Tibial nerve (tissue), 4 donors: ENCODE measurements at regions not wholly inside any gene's neighbourhood (a gene's known extent, or its start where the extent isn't known, plus 50 kb on each side); places are given as distances from the start of the nearest gene placed in this dataset.

Source experiments
- CTCF ChIP-seq, 5 experiments: fragments of 200-600 bp in 3 of 5; fragments of 450-650 bp in 2 of 5; sonication (generic) in 3 of 5; IDR thresholded peaks; one replicate each; pipeline ENCODE4 v1.5.1; 2016 to 2019; ENCODE audit warnings: antibody characterized with exemption in 5 of 5, mild to moderate bottlenecking in 3 of 5, moderate library complexity in 2 of 5
- EP300 ChIP-seq, 2 donors: sonication (generic); formaldehyde crosslinking; IDR thresholded peaks; one replicate each; pipeline ENCODE4 v1.6.1; 2017; ENCODE audit warnings: antibody characterized with exemption in 2 of 2, mild to moderate bottlenecking in 1 of 2
- POLR2A ChIP-seq, 2 donors: fragments of 450-650 bp; IDR thresholded peaks; one replicate each; pipeline ENCODE4 v1.6.1; 2017; ENCODE audit warnings: antibody characterized with exemption in 2 of 2, mild to moderate bottlenecking in 2 of 2, moderate library complexity in 2 of 2

- no peak for TF ChIP-seq POLR2A (IDR thresholded peaks at IDR 0.05)
- TF ChIP-seq CTCF (IDR thresholded peaks at IDR 0.05) = no peak
- TF ChIP-seq EP300 (IDR thresholded peaks at IDR 0.05) = no peak
Measured at GRCh38 chr7:57361406-57361805, 88.6 kb upstream of the ZNF716 start.
